Chondrocyte (in vitro differentiated cells): ENCODE measurements at regions not wholly inside any gene's neighbourhood (a gene's known extent, or its start where the extent isn't known, plus 50 kb on each side); places are given as distances from the start of the nearest gene placed in this dataset.
"Not testable (repeated sequence)": the region's sequence is repeated elsewhere in the genome, so short reads cannot be mapped to it uniquely, and the experiment has no call there.

Experiments used
- DNase-seq: peaks from one replicate; pipeline ENCODE4 v3.0.0; 2021; ENCODE audit warnings: mixed read lengths, low spot score
- H3K27ac Mint-ChIP-seq: one replicate; pipeline ENCODE4 v1.8.0; 2021; ENCODE audit warnings: mild to moderate bottlenecking, moderate library complexity, mixed read lengths; ENCODE audit not compliant: unreplicated experiment
- H3K27me3 Mint-ChIP-seq: 2 replicates; pipeline ENCODE4 v1.8.0; 2021; ENCODE audit warnings: low read depth, mixed read lengths
- H3K36me3 Mint-ChIP-seq: 2 replicates; pipeline ENCODE4 v1.8.0; 2021; ENCODE audit warnings: low read depth, mixed read lengths
- H3K4me1 Mint-ChIP-seq: 2 replicates; pipeline ENCODE4 v1.8.0; 2021; ENCODE audit warnings: low read depth, mild to moderate bottlenecking, mixed read lengths
- H3K4me3 Mint-ChIP-seq: one replicate; pipeline ENCODE4 v1.8.0; 2021; ENCODE audit warnings: mild to moderate bottlenecking, moderate library complexity, mixed read lengths; ENCODE audit not compliant: unreplicated experiment
- H3K9me3 Mint-ChIP-seq: 2 replicates; pipeline ENCODE4 v1.8.0; 2021; ENCODE audit warnings: low read depth, mixed read lengths
- CTCF ChIP-seq: fragments of 200-600 bp; sonication (generic); IDR thresholded peaks from 2 replicates; pipeline ENCODE4 v1.5.0; 2021; ENCODE audit warnings: antibody characterized with exemption, mild to moderate bottlenecking, moderate library complexity

GRCh38 chr7:131767591-131767990 is 211.2 kb upstream of the PODXL start:
- H3K36me3 Mint-ChIP-seq: peaks cover 2% of the 10 kb centered on the region
- no peaks in the 10 kb centered on the region for H3K9me3 Mint-ChIP-seq
- no peak for DNase-seq
- no peak overlapping the region for H3K4me3 Mint-ChIP-seq
- H3K27ac Mint-ChIP-seq: no peak overlapping the region
- no peaks in the 10 kb centered on the region for H3K4me1 Mint-ChIP-seq
- TF ChIP-seq CTCF: no peak
- peaks cover 51% of the 10 kb centered on the region for H3K27me3 Mint-ChIP-seq

GRCh38 chr7:131765575-131765974 is 209.1 kb upstream of the PODXL start:
- Mint-ChIP-seq H3K27ac (no peak overlapping the region), H3K4me1 (no peaks in the 10 kb centered on the region), H3K4me3 (no peak overlapping the region), H3K36me3 (no peaks in the 10 kb centered on the region), H3K9me3 (no peaks in the 10 kb centered on the region), H3K27me3 (peaks cover 61% of the 10 kb centered on the region)
- TF ChIP-seq CTCF: no peak
- no peak for DNase-seq

- Mint-ChIP-seq H3K9me3 (no peaks in the 10 kb centered on the region), H3K27me3 (peaks cover 67% of the 10 kb centered on the region), H3K4me3 (no peak overlapping the region), H3K4me1 (no peaks in the 10 kb centered on the region), H3K27ac (no peak overlapping the region), H3K36me3 (no peaks in the 10 kb centered on the region)
- TF ChIP-seq CTCF: no peak
- no peak for DNase-seq
Observed at GRCh38 chr7:131764143-131764775, 207.8 kb upstream of the PODXL start.

GRCh38 chr7:131762753-131763152 is 206.3 kb upstream of the PODXL start:
- TF ChIP-seq CTCF: no peak
- DNase-seq: no peak
- Mint-ChIP-seq H3K9me3 (no peaks in the 10 kb centered on the region), H3K4me1 (no peaks in the 10 kb centered on the region), H3K27ac (no peak overlapping the region), H3K4me3 (no peak overlapping the region), H3K36me3 (no peaks in the 10 kb centered on the region), H3K27me3 (peaks cover 77% of the 10 kb centered on the region)

GRCh38 chr7:131755801-131756200 is 199.4 kb upstream of the PODXL start:
- not testable (repeated sequence) for H3K36me3 Mint-ChIP-seq, H3K4me1 Mint-ChIP-seq, DNase-seq, H3K27ac Mint-ChIP-seq, H3K4me3 Mint-ChIP-seq, H3K9me3 Mint-ChIP-seq
- H3K27me3 Mint-ChIP-seq: peaks cover 57% of the 10 kb centered on the region

GRCh38 chr7:131753620-131754222 is 197.3 kb upstream of the PODXL start:
- no peaks in the 10 kb centered on the region for H3K9me3 Mint-ChIP-seq
- no peak overlapping the region for H3K4me3 Mint-ChIP-seq
- DNase-seq: no peak
- H3K4me1 Mint-ChIP-seq: no peaks in the 10 kb centered on the region
- peaks cover 49% of the 10 kb centered on the region for H3K27me3 Mint-ChIP-seq
- peak; percentile 62 for TF ChIP-seq CTCF
- no peak overlapping the region for H3K27ac Mint-ChIP-seq
- H3K36me3 Mint-ChIP-seq: no peaks in the 10 kb centered on the region
